ENCODE measurements at regions not wholly inside any gene's neighbourhood (a gene's known extent, or its start where the extent isn't known, plus 50 kb on each side); places are given as distances from the start of the nearest gene placed in this dataset.
"Not testable (repeated sequence)": the region's sequence is repeated elsewhere in the genome, so short reads cannot be mapped to it uniquely, and the experiment has no call there.

DNA sequence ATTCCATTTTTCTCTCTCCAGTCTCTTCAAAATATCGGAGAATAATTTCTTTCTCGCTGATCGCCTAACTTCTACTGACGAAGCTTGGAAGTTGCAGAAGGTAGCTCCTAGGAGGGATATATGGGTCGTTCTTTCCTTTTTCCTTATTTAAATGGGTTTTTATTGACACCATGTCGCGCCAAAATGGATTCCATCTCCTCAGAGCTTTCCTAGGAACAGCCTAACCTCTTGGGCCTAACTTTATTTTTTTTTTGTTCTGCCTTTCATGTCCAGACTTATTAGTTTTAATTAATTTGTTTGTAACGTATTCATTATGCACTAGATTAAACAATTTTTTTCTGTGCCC is 92.0 kb upstream of the XIST start:
- peak overlapping the region; percentile 78 to 88 (median 84) for H3K27ac ChIP-seq
- H3K27me3 ChIP-seq: no peaks in the 10 kb centered on the region
- no peak for DNase-seq
- ATAC-seq (ENCODE audit: low FRiP score in 2 of 2): peak in 1 of 2 donors; percentile 35
- TF ChIP-seq POLR2AphosphoS5 (IDR thresholded peaks at IDR 0.05) (no peak), POLR2A (IDR thresholded peaks at IDR 0.05) (no peak), EP300 (IDR thresholded peaks at IDR 0.05) (no peak)
- TF ChIP-seq, protein P1, sequence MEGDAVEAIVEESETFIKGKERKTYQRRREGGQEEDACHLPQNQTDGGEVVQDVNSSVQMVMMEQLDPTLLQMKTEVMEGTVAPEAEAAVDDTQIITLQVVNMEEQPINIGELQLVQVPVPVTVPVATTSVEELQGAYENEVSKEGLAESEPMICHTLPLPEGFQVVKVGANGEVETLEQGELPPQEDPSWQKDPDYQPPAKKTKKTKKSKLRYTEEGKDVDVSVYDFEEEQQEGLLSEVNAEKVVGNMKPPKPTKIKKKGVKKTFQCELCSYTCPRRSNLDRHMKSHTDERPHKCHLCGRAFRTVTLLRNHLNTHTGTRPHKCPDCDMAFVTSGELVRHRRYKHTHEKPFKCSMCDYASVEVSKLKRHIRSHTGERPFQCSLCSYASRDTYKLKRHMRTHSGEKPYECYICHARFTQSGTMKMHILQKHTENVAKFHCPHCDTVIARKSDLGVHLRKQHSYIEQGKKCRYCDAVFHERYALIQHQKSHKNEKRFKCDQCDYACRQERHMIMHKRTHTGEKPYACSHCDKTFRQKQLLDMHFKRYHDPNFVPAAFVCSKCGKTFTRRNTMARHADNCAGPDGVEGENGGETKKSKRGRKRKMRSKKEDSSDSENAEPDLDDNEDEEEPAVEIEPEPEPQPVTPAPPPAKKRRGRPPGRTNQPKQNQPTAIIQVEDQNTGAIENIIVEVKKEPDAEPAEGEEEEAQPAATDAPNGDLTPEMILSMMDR (IDR thresholded peaks at IDR 0.05): no peak
- H3K9me3 ChIP-seq: no peaks in the 10 kb centered on the region
- peaks cover 0 to 28% (median 8%) of the 10 kb centered on the region in 4 donors for H3K4me1 ChIP-seq
- 0% methylated on average over 8 of the region's 8 CpGs for WGBS, 2 donors
- peak overlapping the region; percentile 36 to 75 (median 68) for H3K4me3 ChIP-seq
- H3K36me3 ChIP-seq: peaks cover 0 to 26% (median 1%) of the 10 kb centered on the region in 4 donors

DNA sequence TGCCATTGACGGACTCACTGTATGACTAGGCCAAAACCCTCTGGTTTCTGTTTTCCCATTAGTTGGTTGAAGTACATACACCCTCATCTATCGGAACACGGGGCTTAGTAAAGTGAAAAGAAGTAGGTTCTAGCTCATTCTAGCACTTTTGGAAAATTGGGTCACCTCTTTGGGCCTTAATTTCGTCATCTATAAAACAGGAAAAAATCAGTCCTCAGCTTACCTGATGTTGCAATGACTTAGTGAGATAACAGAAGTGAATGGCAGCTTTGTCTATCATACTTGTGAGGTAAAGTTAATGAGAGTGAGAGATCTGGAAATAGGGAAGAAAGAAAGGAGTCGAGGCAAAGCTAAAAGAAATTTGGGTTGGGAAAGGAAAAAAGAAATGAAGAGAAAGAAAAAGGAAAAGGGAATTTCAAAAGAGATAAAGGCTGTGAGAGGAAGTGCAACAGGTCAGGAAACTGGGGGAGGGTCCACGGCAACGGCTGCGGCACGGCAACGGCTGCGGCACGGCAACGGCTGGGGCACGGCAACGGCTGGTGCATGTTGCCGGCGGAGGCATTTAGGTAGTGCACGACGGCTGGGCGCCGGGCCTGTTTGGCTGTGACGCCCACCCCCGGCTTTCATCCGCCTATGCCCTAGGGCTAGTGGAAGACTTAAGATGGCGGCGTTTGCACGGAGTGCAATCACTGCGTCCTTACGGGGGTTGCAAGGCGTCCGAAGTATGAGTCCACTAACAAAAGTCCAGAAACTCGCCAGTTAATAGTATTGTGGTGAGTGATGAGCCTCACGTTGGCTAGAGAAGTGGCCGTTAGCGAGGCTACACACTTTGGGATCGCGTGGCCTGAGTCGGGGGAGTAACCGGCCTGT is 91.4 kb upstream of the XIST start:
- peak; percentile 100 for ATAC-seq (ENCODE audit: low FRiP score in 2 of 2)
- no peaks in the 10 kb centered on the region for H3K27me3 ChIP-seq
- H3K36me3 ChIP-seq: peaks cover 0 to 20% (median under 1%) of the 10 kb centered on the region in 4 donors
- TF ChIP-seq POLR2AphosphoS5 (IDR thresholded peaks at IDR 0.05) (peak; percentile 82 to 90), POLR2A (IDR thresholded peaks at IDR 0.05) (peak; percentile 30 to 81 (median 70)), EP300 (IDR thresholded peaks at IDR 0.05) (peak in 1 of 4 donors; percentile 71)
- TF ChIP-seq, protein P1 (IDR thresholded peaks at IDR 0.05): no peak
- H3K4me1 ChIP-seq: peaks cover 0 to 28% (median 8%) of the 10 kb centered on the region in 4 donors
- H3K4me3 ChIP-seq: peak overlapping the region; percentile 36 to 75 (median 68)
- DNase-seq: peak; percentile 95
- 4 to 9% methylated on average over 17 to 39 of the region's 39 CpGs for WGBS, 2 donors
- H3K9me3 ChIP-seq: no peaks in the 10 kb centered on the region
- peak overlapping the region; percentile 78 to 88 (median 84) for H3K27ac ChIP-seq

GRCh38 chrX:73940893-73941470 is 88.5 kb upstream of the XIST start:
- H3K4me1 ChIP-seq: peaks cover 0 to 13% (median 5%) of the 10 kb centered on the region in 4 donors
- DNase-seq (no peak), ATAC-seq (ENCODE audit: low FRiP score in 2 of 2) (no peak)
- no peaks in the 10 kb centered on the region for H3K36me3 ChIP-seq
- H3K4me3 ChIP-seq: no peak overlapping the region
- no peaks in the 10 kb centered on the region for H3K9me3 ChIP-seq
- WGBS, 2 donors: 77 to 80% methylated on average over 2 of the region's 2 CpGs
- H3K27me3 ChIP-seq: no peaks in the 10 kb centered on the region
- TF ChIP-seq, protein P1 (IDR thresholded peaks at IDR 0.05): no peak
- TF ChIP-seq POLR2AphosphoS5 (IDR thresholded peaks at IDR 0.05): no peak
- TF ChIP-seq POLR2A (IDR thresholded peaks at IDR 0.05): no peak
- no peak for TF ChIP-seq EP300 (IDR thresholded peaks at IDR 0.05)
- no peak overlapping the region for H3K27ac ChIP-seq

GRCh38 chrX:73937843-73938242 is 85.3 kb upstream of the XIST start:
- H3K9me3 ChIP-seq; H3K36me3 ChIP-seq; ATAC-seq (ENCODE audit: low FRiP score in 2 of 2); H3K4me3 ChIP-seq; H3K4me1 ChIP-seq; H3K27ac ChIP-seq; H3K27me3 ChIP-seq: not testable (repeated sequence)
- DNase-seq: peak in 1 of 2 donors; percentile 63
- 82 to 85% methylated on average over 15 of the region's 15 CpGs for WGBS, 2 donors

DNA sequence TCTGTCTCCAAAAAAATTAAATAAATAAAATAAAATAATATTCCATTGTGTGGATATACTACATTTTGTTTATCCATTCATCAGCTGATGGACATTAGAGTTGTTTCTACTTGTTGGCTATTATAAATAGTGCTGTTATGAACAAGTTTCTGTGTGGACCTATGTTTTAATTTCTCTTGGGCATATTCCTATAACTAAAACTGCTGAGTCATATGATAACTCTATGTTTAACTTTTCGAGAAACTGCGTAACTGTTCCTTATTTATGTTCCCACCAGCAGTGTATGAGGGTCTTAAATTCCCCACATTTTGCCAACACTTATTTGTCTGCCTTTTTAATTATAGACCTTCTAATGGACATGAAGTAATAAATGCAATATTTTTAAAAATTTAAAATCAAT is 80.0 kb upstream of the XIST start:
- TF ChIP-seq, protein P1 (IDR thresholded peaks at IDR 0.05): no peak
- no peak for TF ChIP-seq EP300 (IDR thresholded peaks at IDR 0.05)
- no peak for TF ChIP-seq POLR2A (IDR thresholded peaks at IDR 0.05)
- ATAC-seq (ENCODE audit: low FRiP score in 2 of 2) (no peak), DNase-seq (no peak)
- no peak overlapping the region for H3K4me3 ChIP-seq
- peaks cover 0 to 5% (median 0%) of the 10 kb centered on the region in 4 donors for H3K9me3 ChIP-seq
- H3K36me3 ChIP-seq: no peaks in the 10 kb centered on the region
- H3K4me1 ChIP-seq: no peaks in the 10 kb centered on the region
- H3K27ac ChIP-seq: no peak overlapping the region
- H3K27me3 ChIP-seq: no peaks in the 10 kb centered on the region
- 79 to 86% methylated on average over 2 of the region's 2 CpGs for WGBS, 2 donors
